ENCODE measurements at regions not wholly inside any gene's neighbourhood (a gene's known extent, or its start where the extent isn't known, plus 50 kb on each side); places are given as distances from the start of the nearest gene placed in this dataset.
A peak's percentile ranks its signal among the peaks of the same experiment; 100 is the strongest.

DNA sequence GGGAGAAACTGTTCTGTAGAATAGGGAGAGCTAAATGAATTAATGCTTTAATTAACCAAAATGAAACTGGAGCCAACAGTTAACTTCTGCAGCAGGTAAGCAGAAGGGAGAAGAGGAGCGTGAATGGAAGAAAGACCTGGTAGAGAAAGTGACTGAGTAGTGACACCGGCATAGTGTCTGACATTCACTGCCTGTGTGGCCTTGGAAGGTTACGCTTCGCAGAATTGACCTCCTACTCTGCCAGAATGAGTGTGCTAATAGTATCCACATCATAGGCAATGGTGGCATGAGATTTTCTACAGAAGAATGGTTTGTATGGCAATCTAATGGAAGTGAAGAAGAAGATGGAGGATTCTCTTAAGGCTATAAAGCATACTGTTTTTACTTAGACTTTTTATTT is 614.4 kb downstream of the CPS1 start:
- DNase-seq (ENCODE audit: low read depth), result no peak
- no peak overlapping the region for H3K4me3 ChIP-seq (ENCODE audit: low read depth, low read length)
- TF ChIP-seq, protein P1, sequence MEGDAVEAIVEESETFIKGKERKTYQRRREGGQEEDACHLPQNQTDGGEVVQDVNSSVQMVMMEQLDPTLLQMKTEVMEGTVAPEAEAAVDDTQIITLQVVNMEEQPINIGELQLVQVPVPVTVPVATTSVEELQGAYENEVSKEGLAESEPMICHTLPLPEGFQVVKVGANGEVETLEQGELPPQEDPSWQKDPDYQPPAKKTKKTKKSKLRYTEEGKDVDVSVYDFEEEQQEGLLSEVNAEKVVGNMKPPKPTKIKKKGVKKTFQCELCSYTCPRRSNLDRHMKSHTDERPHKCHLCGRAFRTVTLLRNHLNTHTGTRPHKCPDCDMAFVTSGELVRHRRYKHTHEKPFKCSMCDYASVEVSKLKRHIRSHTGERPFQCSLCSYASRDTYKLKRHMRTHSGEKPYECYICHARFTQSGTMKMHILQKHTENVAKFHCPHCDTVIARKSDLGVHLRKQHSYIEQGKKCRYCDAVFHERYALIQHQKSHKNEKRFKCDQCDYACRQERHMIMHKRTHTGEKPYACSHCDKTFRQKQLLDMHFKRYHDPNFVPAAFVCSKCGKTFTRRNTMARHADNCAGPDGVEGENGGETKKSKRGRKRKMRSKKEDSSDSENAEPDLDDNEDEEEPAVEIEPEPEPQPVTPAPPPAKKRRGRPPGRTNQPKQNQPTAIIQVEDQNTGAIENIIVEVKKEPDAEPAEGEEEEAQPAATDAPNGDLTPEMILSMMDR (conservative IDR thresholded peaks at IDR 0.05; ENCODE audit: low read depth, low read length), result no peak

DNA sequence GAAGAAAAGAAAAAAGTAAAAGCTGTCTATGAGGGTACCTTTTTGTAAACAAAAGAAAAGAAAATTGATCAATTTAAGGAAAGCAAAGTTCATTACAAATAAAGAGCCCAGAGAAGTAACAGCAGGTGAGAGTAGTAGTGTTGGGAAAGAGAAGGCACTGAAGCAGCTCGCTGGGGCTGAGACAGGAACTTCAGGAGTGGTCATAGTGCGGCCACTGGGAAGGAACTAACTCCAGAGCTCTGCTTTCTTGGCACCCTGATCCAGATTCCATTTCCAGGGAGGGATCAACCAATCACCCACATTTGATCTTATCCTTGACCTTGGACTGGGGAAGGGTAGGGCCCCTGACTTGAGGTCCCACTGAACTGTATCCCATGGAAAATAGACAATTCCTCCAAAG is 617.6 kb downstream of the CPS1 start:
- H3K4me3 ChIP-seq (ENCODE audit: low read depth, low read length), result no peak overlapping the region
- DNase-seq (ENCODE audit: low read depth), result no peak
- TF ChIP-seq, protein P1 (conservative IDR thresholded peaks at IDR 0.05; ENCODE audit: low read depth, low read length), result no peak

DNA sequence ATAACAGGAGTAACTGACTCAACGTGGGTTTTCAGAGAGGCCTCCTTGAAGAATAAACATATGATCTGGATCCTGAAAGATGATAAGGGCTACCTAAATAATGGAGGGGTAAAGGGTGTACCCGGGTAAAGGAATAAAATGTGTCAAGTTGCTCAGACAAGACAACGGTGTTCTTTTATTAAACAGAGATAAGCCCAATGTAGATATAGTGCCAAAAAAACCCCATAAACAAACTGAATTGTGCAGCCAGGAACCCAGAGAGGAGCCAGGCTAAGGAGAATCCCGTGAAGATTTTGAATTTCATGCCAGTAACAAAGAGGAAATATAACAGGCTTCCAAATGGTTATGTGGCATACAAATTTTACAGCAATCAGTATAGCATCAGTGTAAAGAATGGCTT is 618.2 kb downstream of the CPS1 start:
- H3K4me3 ChIP-seq (ENCODE audit: low read depth, low read length), result no peak overlapping the region
- DNase-seq (ENCODE audit: low read depth), result no peak
- TF ChIP-seq, protein P1 (conservative IDR thresholded peaks at IDR 0.05; ENCODE audit: low read depth, low read length), result no peak

DNA sequence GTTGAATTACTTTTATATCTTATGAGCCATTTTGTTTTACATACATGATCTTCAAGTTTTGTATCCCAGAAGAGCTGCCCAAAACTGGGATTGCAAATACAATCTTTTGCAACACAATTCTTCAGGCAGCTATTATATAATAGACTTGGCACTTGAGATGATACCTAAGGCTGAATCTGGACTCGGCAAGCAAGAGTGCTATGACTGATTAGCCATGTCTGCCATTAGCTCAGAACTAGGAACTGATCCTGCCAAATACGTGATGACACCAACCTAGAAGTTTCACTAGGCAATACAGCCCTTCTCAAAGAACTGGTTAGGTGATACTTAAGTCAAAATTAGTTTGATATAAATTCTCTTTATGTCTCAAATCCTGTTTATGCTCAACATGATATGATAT is 619.6 kb downstream of the CPS1 start:
- no peak for DNase-seq (ENCODE audit: low read depth)
- H3K4me3 ChIP-seq (ENCODE audit: low read depth, low read length), result no peak overlapping the region
- TF ChIP-seq, protein P1 (conservative IDR thresholded peaks at IDR 0.05; ENCODE audit: low read depth, low read length), result no peak

DNA sequence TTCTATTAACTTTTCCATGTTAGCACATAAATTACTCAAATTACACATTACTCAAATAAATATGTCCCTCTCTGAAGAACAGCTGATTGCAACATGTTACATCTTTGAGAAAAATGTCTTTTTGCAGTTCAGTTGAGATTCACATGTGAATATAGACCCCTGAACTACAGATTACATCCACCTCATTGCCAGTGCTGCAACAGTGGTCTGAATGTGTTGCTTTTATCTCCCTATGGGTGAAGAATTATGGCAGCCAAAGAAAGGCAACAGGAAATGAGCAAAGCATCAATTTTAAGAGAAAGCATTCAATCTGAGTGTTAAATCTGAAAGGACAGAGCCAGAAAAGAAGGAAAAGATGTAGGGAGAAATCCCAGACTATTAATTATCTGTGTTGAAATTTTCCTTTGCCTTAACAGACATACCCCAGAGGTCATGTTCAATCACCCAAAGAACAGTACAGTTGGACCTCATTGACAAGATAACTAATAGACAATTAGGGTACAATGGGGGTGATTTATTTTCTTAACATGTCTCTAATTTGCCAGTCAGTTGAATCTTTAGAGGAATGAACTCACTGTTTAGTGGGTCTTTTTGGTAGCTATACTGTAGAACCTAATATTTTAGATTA is 620.2 kb downstream of the CPS1 start:
- no peak overlapping the region for H3K4me3 ChIP-seq (ENCODE audit: low read depth, low read length)
- TF ChIP-seq, protein P1 (conservative IDR thresholded peaks at IDR 0.05; ENCODE audit: low read depth, low read length), result no peak
- no peak for DNase-seq (ENCODE audit: low read depth)

DNA sequence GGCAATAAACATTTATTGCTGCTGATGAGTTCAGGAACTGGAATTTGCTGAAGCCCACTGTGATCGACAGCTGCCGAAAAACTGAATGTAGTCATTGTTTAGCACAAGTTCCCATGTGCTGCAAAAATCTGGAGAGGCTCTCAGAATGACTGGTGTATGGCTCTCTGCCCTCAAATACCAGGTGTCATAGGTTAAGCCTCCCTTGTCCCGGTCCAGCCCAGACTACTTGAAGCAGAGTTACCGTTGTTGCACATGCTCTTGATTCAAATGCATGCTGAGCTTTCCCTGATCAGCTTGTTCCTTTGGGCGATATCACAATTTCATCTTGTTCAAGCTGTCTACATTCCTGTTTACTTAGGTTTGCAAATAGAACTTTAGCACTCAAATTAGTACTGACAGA is 625.2 kb downstream of the CPS1 start:
- H3K4me3 ChIP-seq (ENCODE audit: low read depth, low read length), result no peak overlapping the region
- TF ChIP-seq, protein P1 (conservative IDR thresholded peaks at IDR 0.05; ENCODE audit: low read depth, low read length), result no peak
- peak; percentile 28 for DNase-seq (ENCODE audit: low read depth)

DNA sequence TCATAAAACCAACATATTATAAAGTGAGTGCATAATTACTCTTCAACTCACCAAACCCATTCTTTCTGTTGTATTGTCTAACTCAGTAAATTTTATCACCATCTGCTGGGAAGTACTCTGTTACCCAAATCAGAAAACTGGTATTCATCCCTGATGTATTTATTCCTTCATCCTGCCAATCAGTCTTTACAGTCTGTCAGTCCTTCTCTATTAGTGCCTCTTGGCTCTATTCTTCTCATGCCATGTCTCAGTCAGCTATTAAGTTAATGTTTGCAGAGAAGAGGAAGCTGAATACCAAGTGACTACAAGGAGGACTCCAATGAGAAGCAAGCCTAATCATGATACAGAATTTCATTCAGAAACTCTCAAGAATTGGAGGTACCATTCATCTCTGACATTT is 631.2 kb downstream of the CPS1 start:
- H3K4me3 ChIP-seq (ENCODE audit: low read depth, low read length), result no peak overlapping the region
- no peak for DNase-seq (ENCODE audit: low read depth)
- TF ChIP-seq, protein P1 (conservative IDR thresholded peaks at IDR 0.05; ENCODE audit: low read depth, low read length), result no peak
